GM18868 (cell line): ENCODE measurements at regions not wholly inside any gene's neighbourhood (a gene's known extent, or its start where the extent isn't known, plus 50 kb on each side); places are given as distances from the start of the nearest gene placed in this dataset.

Experiments
- ATAC-seq: cut with Tn5 transposase; IDR thresholded peaks from one replicate; pipeline ENCODE4 v1.9.1; 2021; ENCODE audit warnings: mild to moderate bottlenecking, moderate library complexity; ENCODE audit not compliant: unreplicated experiment

GRCh38 chr4:138964716-138965426 lies 50.7 kb upstream of the NOCT start:
- ATAC-seq, result no peak

GRCh38 chr4:138963412-138963811 lies 52.2 kb upstream of the NOCT start:
- ATAC-seq, result no peak

GRCh38 chr4:138961664-138962063 lies 53.9 kb upstream of the NOCT start:
- ATAC-seq, result no peak

- ATAC-seq, result no peak
Measured at GRCh38 chr4:138961129-138961528, 54.5 kb upstream of the NOCT start.

- ATAC-seq, result no peak
Measured at GRCh38 chr4:138960175-138960710, 55.3 kb upstream of the NOCT start.

GRCh38 chr4:138959097-138959815 lies 56.3 kb upstream of the NOCT start:
- ATAC-seq, result peak; percentile 63

GRCh38 chr4:138958519-138958918 lies 57.1 kb upstream of the NOCT start:
- no peak for ATAC-seq

- ATAC-seq, result no peak
Measured at GRCh38 chr4:138957302-138957701, 58.3 kb upstream of the NOCT start.

GRCh38 chr4:138954428-138954827 lies 61.2 kb upstream of the NOCT start:
- no peak for ATAC-seq

- no peak for ATAC-seq
Measured at GRCh38 chr4:138953961-138954371, 61.6 kb upstream of the NOCT start.

- peak; percentile 48 for ATAC-seq
Measured at GRCh38 chr4:138952411-138952810, 63.2 kb upstream of the NOCT start.

GRCh38 chr4:138951764-138952163 lies 63.8 kb upstream of the NOCT start:
- ATAC-seq, result no peak

- no peak for ATAC-seq
Measured at GRCh38 chr4:138949866-138950265, 65.7 kb upstream of the NOCT start.

GRCh38 chr4:138948918-138949317 lies 66.7 kb upstream of the NOCT start:
- no peak for ATAC-seq

GRCh38 chr4:138946306-138946705 lies 69.3 kb upstream of the NOCT start:
- ATAC-seq, result no peak

GRCh38 chr4:138945840-138946239 lies 69.7 kb upstream of the NOCT start:
- ATAC-seq, result no peak

- no peak for ATAC-seq
Measured at GRCh38 chr4:138945401-138945800, 70.2 kb upstream of the NOCT start.

- ATAC-seq, result no peak
Measured at GRCh38 chr4:138943893-138944292, 71.7 kb upstream of the NOCT start.

GRCh38 chr4:138941037-138941436 lies 74.5 kb upstream of the NOCT start:
- ATAC-seq, result no peak

GRCh38 chr4:138939960-138940359 lies 75.6 kb upstream of the NOCT start:
- ATAC-seq, result no peak

GRCh38 chr4:138938366-138938690 lies 77.3 kb upstream of the NOCT start:
- ATAC-seq, result peak; percentile 73

- no peak for ATAC-seq
Measured at GRCh38 chr4:138935135-138935807, 80.3 kb upstream of the NOCT start.
